ENCODE measurements at regions not wholly inside any gene's neighbourhood (a gene's known extent, or its start where the extent isn't known, plus 50 kb on each side); places are given as distances from the start of the nearest gene placed in this dataset.

- DNase-seq (ENCODE audit: low spot score), result no peak
These were observed 556.8 kb upstream of the GHITM start for GRCh38 chr10:83582407-83583095.

- no peak for DNase-seq (ENCODE audit: low spot score)
These were observed 553.6 kb upstream of the GHITM start for GRCh38 chr10:83585686-83586085.

GRCh38 chr10:83592337-83592935 is 546.9 kb upstream of the GHITM start:
- no peak for DNase-seq (ENCODE audit: low spot score)

- no peak for DNase-seq (ENCODE audit: low spot score)
These were observed 535.6 kb upstream of the GHITM start for GRCh38 chr10:83603708-83604107.

GRCh38 chr10:83605783-83606630 is 533.3 kb upstream of the GHITM start:
- peak; percentile 19 for DNase-seq (ENCODE audit: low spot score)

GRCh38 chr10:83607959-83608745 is 531.2 kb upstream of the GHITM start:
- no peak for DNase-seq (ENCODE audit: low spot score)

GRCh38 chr10:83612050-83612449 is 527.3 kb upstream of the GHITM start:
- DNase-seq (ENCODE audit: low spot score), result no peak

GRCh38 chr10:83612746-83613145 is 526.6 kb upstream of the GHITM start:
- DNase-seq (ENCODE audit: low spot score), result no peak

GRCh38 chr10:83617172-83617571 is 522.1 kb upstream of the GHITM start:
- no peak for DNase-seq (ENCODE audit: low spot score)

- no peak for DNase-seq (ENCODE audit: low spot score)
These were observed 521.4 kb upstream of the GHITM start for GRCh38 chr10:83617692-83618545.

- no peak for DNase-seq (ENCODE audit: low spot score)
These were observed 513.4 kb upstream of the GHITM start for GRCh38 chr10:83625831-83626360.

GRCh38 chr10:83632701-83633100 is 506.6 kb upstream of the GHITM start:
- no peak for DNase-seq (ENCODE audit: low spot score)

GRCh38 chr10:83633547-83633946 is 505.8 kb upstream of the GHITM start:
- DNase-seq (ENCODE audit: low spot score), result no peak

GRCh38 chr10:83636826-83637225 is 502.5 kb upstream of the GHITM start:
- DNase-seq (ENCODE audit: low spot score), result no peak

- no peak for DNase-seq (ENCODE audit: low spot score)
These were observed 491.8 kb upstream of the GHITM start for GRCh38 chr10:83647526-83647925.

GRCh38 chr10:83648201-83648600 is 491.1 kb upstream of the GHITM start:
- no peak for DNase-seq (ENCODE audit: low spot score)

GRCh38 chr10:83649471-83649870 is 489.8 kb upstream of the GHITM start:
- no peak for DNase-seq (ENCODE audit: low spot score)

GRCh38 chr10:83654689-83655088 is 484.6 kb upstream of the GHITM start:
- DNase-seq (ENCODE audit: low spot score), result no peak

- DNase-seq (ENCODE audit: low spot score), result no peak
These were observed 482.4 kb upstream of the GHITM start for GRCh38 chr10:83656924-83657323.

GRCh38 chr10:83657487-83657886 is 481.8 kb upstream of the GHITM start:
- DNase-seq (ENCODE audit: low spot score), result no peak

GRCh38 chr10:83663918-83664317 is 475.4 kb upstream of the GHITM start:
- no peak for DNase-seq (ENCODE audit: low spot score)

All from iPS-NIHi11 (cell line).